Adrenal gland (tissue), 9 donors: ENCODE measurements at regions not wholly inside any gene's neighbourhood (a gene's known extent, or its start where the extent isn't known, plus 50 kb on each side); places are given as distances from the start of the nearest gene placed in this dataset.

Experiments used
- DNase-seq, 7 donors: peaks; one replicate each; pipeline ENCODE4 v3.0.0-alpha.2; 2019 to 2020
- H3K27ac ChIP-seq, 5 donors: fragments of 200-600 bp; sonication (generic) in 4 of 5; 1 replicate in 3 of 5; 2 replicates in 2 of 5; pipeline versions ENCODE4 v1.5.1 to v1.8.0; 2016 to 2020; ENCODE audit warnings: mild to moderate bottlenecking in 1 of 5
- H3K27me3 ChIP-seq: fragments of 200-600 bp; 2 replicates; pipeline ENCODE4 v1.8.0; 2021
- H3K36me3 ChIP-seq, 2 donors: fragments of 200-600 bp; replicated peaks in 1 of 2; 1 replicate in 1 of 2; 2 replicates in 1 of 2; pipeline versions ENCODE4 v1.5.1 to v1.8.0; 2018 to 2022
- H3K4me1 ChIP-seq, 2 donors: fragments of 200-600 bp; replicated peaks in 1 of 2; 1 replicate in 1 of 2; 2 replicates in 1 of 2; pipeline versions ENCODE4 v1.5.1 to v1.8.0; 2018 to 2021
- H3K4me3 ChIP-seq, 4 donors: fragments of 200-600 bp; sonication (generic) in 3 of 4; one replicate each; pipeline ENCODE4 v1.5.1; 2016 to 2018
- H3K9me3 ChIP-seq, 3 donors: fragments of 200-600 bp; sonication (generic) in 1 of 3; replicated peaks in 1 of 3; 1 replicate in 2 of 3; 2 replicates in 1 of 3; pipeline versions ENCODE4 v1.5.1 to v1.8.0; 2016 to 2021
- CTCF ChIP-seq, 6 experiments: fragments of 450-650 bp in 4 of 6; fragments of 200-600 bp in 2 of 6; sonication (generic) in 1 of 6; IDR thresholded peaks; 1 replicate in 5 of 6; 2 replicates in 1 of 6; pipeline versions ENCODE4 v1.5.1 to v1.8.0; 2016 to 2021; ENCODE audit warnings: antibody characterized with exemption in 6 of 6, mild to moderate bottlenecking in 2 of 6, moderate library complexity in 1 of 6
- POLR2A ChIP-seq, 2 donors: fragments of 450-650 bp; IDR thresholded peaks; one replicate each; pipeline ENCODE4 v1.6.1; 2017; ENCODE audit warnings: antibody characterized with exemption in 2 of 2, mild to moderate bottlenecking in 2 of 2, moderate library complexity in 1 of 2
- WGBS, 4 donors: extraction: QIAGEN DNeasy Blood & Tissue Kit in 2 of 4; methylation state at CpG; one replicate each; pipeline versions ENCODE4 v1.1.5 to v1.1.7; 2013 to 2017; 5-methylcytosine and 5-hydroxymethylcytosine counted together
- intact Hi-C, 2 donors: fragments of 100-400 bp; cut with DNase I; formaldehyde crosslinking; loops; one replicate each; pipeline versions ENCODE4 v1.14.1 to v1.15.0; 2022 to 2023
- donor health status: healthy with polysubstance abuse.
- donor health status: Bipolar disorder and iron deficiency.
- donor health status: DM: yes; HTN: yes; CAD: no.
- donor health status: DM: no; HTN: no; CAD: no.
- donor health status: DM: no; HTN: no; CAD: no.

- Histone ChIP-seq H3K36me3 (no peaks in the 10 kb centered on the region), H3K27ac (no peak overlapping the region), H3K27me3 (no peaks in the 10 kb centered on the region), H3K4me3 (no peak overlapping the region), H3K9me3 (no peaks in the 10 kb centered on the region), H3K4me1 (no peaks in the 10 kb centered on the region)
- TF ChIP-seq POLR2A (IDR thresholded peaks at IDR 0.05) (no peak), CTCF (IDR thresholded peaks at IDR 0.05) (no peak)
- 66 to 73% (median 69%) methylated on average over 3 of the region's 3 CpGs for WGBS, 4 donors
- intact Hi-C loops: no loop called here
- no peak for DNase-seq
Measured at GRCh38 chr5:10153808-10154537, 95.7 kb downstream of the ATPSCKMT start.

- Histone ChIP-seq H3K36me3 (no peaks in the 10 kb centered on the region), H3K9me3 (no peaks in the 10 kb centered on the region), H3K27me3 (no peaks in the 10 kb centered on the region), H3K27ac (no peak overlapping the region), H3K4me3 (no peak overlapping the region), H3K4me1 (no peaks in the 10 kb centered on the region)
- intact Hi-C loops: no loop called here
- no peak for DNase-seq
- WGBS, 4 donors: 52 to 65% (median 61%) methylated on average over 4 of the region's 4 CpGs
- no peak for TF ChIP-seq CTCF (IDR thresholded peaks at IDR 0.05)
- no peak for TF ChIP-seq POLR2A (IDR thresholded peaks at IDR 0.05)
Measured at GRCh38 chr5:10153394-10153793, 96.3 kb downstream of the ATPSCKMT start.

DNA sequence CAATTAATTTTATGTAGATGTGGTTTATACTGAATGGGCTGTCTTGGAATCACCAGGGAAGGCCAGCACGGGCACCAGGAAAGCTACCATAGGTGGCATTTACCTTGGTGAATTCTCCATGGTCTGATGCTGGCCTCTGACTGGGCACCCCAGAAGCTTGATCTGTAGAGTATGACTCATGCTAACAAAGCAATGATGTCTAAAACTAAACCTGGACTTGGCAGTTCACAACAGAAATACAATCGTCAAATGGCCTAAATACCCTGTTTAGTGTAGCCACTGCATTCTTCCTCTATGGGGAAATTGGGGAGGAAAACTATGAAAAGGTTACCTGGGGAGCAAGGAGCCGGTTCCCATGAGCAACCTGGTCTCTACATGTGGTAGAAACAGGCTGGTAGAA lies 98.0 kb downstream of the ATPSCKMT start:
- TF ChIP-seq POLR2A (IDR thresholded peaks at IDR 0.05): no peak
- TF ChIP-seq CTCF (IDR thresholded peaks at IDR 0.05): no peak
- Histone ChIP-seq H3K36me3 (no peaks in the 10 kb centered on the region), H3K4me3 (no peak overlapping the region), H3K4me1 (no peaks in the 10 kb centered on the region), H3K27ac (no peak overlapping the region), H3K27me3 (no peaks in the 10 kb centered on the region), H3K9me3 (no peaks in the 10 kb centered on the region)
- 70 to 76% (median 74%) methylated on average over 3 of the region's 3 CpGs for WGBS, 4 donors
- intact Hi-C loops: no loop called here
- DNase-seq: no peak

GRCh38 chr5:10149911-10150310 lies 99.8 kb downstream of the ATPSCKMT start:
- H3K4me3 ChIP-seq: no peak overlapping the region
- no peak for DNase-seq
- 81 to 89% (median 85%) methylated on average over 12 of the region's 12 CpGs for WGBS, 4 donors
- no peaks in the 10 kb centered on the region for H3K36me3 ChIP-seq
- H3K27me3 ChIP-seq: no peaks in the 10 kb centered on the region
- no peaks in the 10 kb centered on the region for H3K4me1 ChIP-seq
- no peak for TF ChIP-seq CTCF (IDR thresholded peaks at IDR 0.05)
- no peak for TF ChIP-seq POLR2A (IDR thresholded peaks at IDR 0.05)
- intact Hi-C loops: loop anchor here in 1 of 2 donors (10.0 kb wide), 1 partner anchor 255 kb away; no protein-coding TSS in a partner anchor
- H3K27ac ChIP-seq: no peak overlapping the region
- H3K9me3 ChIP-seq: no peaks in the 10 kb centered on the region
